ENCODE measurements at regions not wholly inside any gene's neighbourhood (a gene's known extent, or its start where the extent isn't known, plus 50 kb on each side); places are given as distances from the start of the nearest gene placed in this dataset.
"Not testable (repeated sequence)": the region's sequence is repeated elsewhere in the genome, so short reads cannot be mapped to it uniquely, and the experiment has no call there.

GRCh38 chr20:50359607-50360217 is 150.5 kb upstream of the PTPN1 start:
- Histone ChIP-seq H3K27ac (no peak overlapping the region), H3K27me3 (ENCODE audit: control insufficient read depth, insufficient read depth, low read length) (no peaks in the 10 kb centered on the region), H3K9ac (no peak overlapping the region), H3K4me2 (ENCODE audit: low read length) (no peak overlapping the region), H2AFZ (no peak overlapping the region), H3K79me2 (no peaks in the 10 kb centered on the region), H3K36me3 (ENCODE audit: control insufficient read depth, insufficient read depth, low read length) (no peaks in the 10 kb centered on the region), H3K4me1 (no peaks in the 10 kb centered on the region), H3K9me3 (ENCODE audit: control insufficient read depth, low read length) (no peaks in the 10 kb centered on the region), H3K4me3 (ENCODE audit: low read depth, low read length) (no peak overlapping the region)
- no peak for TF ChIP-seq CTCF (IDR thresholded peaks at IDR 0.05)

GRCh38 chr20:50360218-50360672 is 149.9 kb upstream of the PTPN1 start:
- H3K4me3 ChIP-seq (ENCODE audit: low read depth, low read length): no peak overlapping the region
- H3K4me1 ChIP-seq: no peaks in the 10 kb centered on the region
- no peak overlapping the region for H3K4me2 ChIP-seq (ENCODE audit: low read length)
- H2AFZ ChIP-seq: no peak overlapping the region
- no peaks in the 10 kb centered on the region for H3K9me3 ChIP-seq (ENCODE audit: control insufficient read depth, low read length)
- H3K36me3 ChIP-seq (ENCODE audit: control insufficient read depth, insufficient read depth, low read length): no peaks in the 10 kb centered on the region
- no peaks in the 10 kb centered on the region for H3K79me2 ChIP-seq
- no peak for TF ChIP-seq CTCF (IDR thresholded peaks at IDR 0.05)
- H3K27me3 ChIP-seq (ENCODE audit: control insufficient read depth, insufficient read depth, low read length): no peaks in the 10 kb centered on the region
- no peak overlapping the region for H3K9ac ChIP-seq
- no peak overlapping the region for H3K27ac ChIP-seq

GRCh38 chr20:50360921-50361320 is 149.3 kb upstream of the PTPN1 start:
- Histone ChIP-seq H3K4me2 (ENCODE audit: low read length) (no peak overlapping the region), H3K9ac (no peak overlapping the region), H2AFZ (no peak overlapping the region), H3K4me3 (ENCODE audit: low read depth, low read length) (no peak overlapping the region), H3K79me2 (no peaks in the 10 kb centered on the region), H3K36me3 (ENCODE audit: control insufficient read depth, insufficient read depth, low read length) (no peaks in the 10 kb centered on the region), H3K27me3 (ENCODE audit: control insufficient read depth, insufficient read depth, low read length) (no peaks in the 10 kb centered on the region), H3K4me1 (no peaks in the 10 kb centered on the region), H3K9me3 (ENCODE audit: control insufficient read depth, low read length) (no peaks in the 10 kb centered on the region), H3K27ac (no peak overlapping the region)
- no peak for TF ChIP-seq CTCF (IDR thresholded peaks at IDR 0.05)

- H3K4me1 ChIP-seq; H3K4me3 ChIP-seq (ENCODE audit: low read depth, low read length); H2AFZ ChIP-seq; H3K27ac ChIP-seq; H3K4me2 ChIP-seq (ENCODE audit: low read length); H3K9ac ChIP-seq; H3K36me3 ChIP-seq (ENCODE audit: control insufficient read depth, insufficient read depth, low read length); H3K9me3 ChIP-seq (ENCODE audit: control insufficient read depth, low read length); H3K79me2 ChIP-seq; H3K27me3 ChIP-seq (ENCODE audit: control insufficient read depth, insufficient read depth, low read length): not testable (repeated sequence)
These were observed 148.0 kb upstream of the PTPN1 start for GRCh38 chr20:50362177-50362576.

- H3K27me3 ChIP-seq (ENCODE audit: control insufficient read depth, insufficient read depth, low read length): no peaks in the 10 kb centered on the region
- H3K9me3 ChIP-seq (ENCODE audit: control insufficient read depth, low read length): no peaks in the 10 kb centered on the region
- H3K4me1 ChIP-seq: no peaks in the 10 kb centered on the region
- H3K79me2 ChIP-seq: no peaks in the 10 kb centered on the region
- TF ChIP-seq CTCF (IDR thresholded peaks at IDR 0.05): no peak
- H2AFZ ChIP-seq: no peak overlapping the region
- H3K9ac ChIP-seq: no peak overlapping the region
- no peaks in the 10 kb centered on the region for H3K36me3 ChIP-seq (ENCODE audit: control insufficient read depth, insufficient read depth, low read length)
- H3K4me3 ChIP-seq (ENCODE audit: low read depth, low read length): no peak overlapping the region
- H3K4me2 ChIP-seq (ENCODE audit: low read length): no peak overlapping the region
- H3K27ac ChIP-seq: no peak overlapping the region
These were observed 147.2 kb upstream of the PTPN1 start for GRCh38 chr20:50363027-50363426.

Data from parathyroid adenoma (tissue), 2 donors.